Osteocyte (in vitro differentiated cells): ENCODE measurements at regions not wholly inside any gene's neighbourhood (a gene's known extent, or its start where the extent isn't known, plus 50 kb on each side); places are given as distances from the start of the nearest gene placed in this dataset.

Source experiments
- DNase-seq: peaks from one replicate; pipeline ENCODE4 v3.0.0; 2021; ENCODE audit warnings: mixed read lengths; ENCODE audit not compliant: unreplicated experiment; ENCODE audit errors: extremely low spot score
- H3K27ac Mint-ChIP-seq: one replicate; pipeline ENCODE4 v1.8.0; 2021; ENCODE audit warnings: mild to moderate bottlenecking, mixed read lengths; ENCODE audit not compliant: unreplicated experiment
- H3K27me3 Mint-ChIP-seq: one replicate; pipeline ENCODE4 v1.8.0; 2021; ENCODE audit warnings: mixed read lengths; ENCODE audit not compliant: unreplicated experiment
- H3K36me3 Mint-ChIP-seq: one replicate; pipeline ENCODE4 v1.8.0; 2021; ENCODE audit warnings: mixed read lengths; ENCODE audit not compliant: unreplicated experiment
- H3K4me1 Mint-ChIP-seq: one replicate; pipeline ENCODE4 v1.8.0; 2021; ENCODE audit warnings: mixed read lengths; ENCODE audit not compliant: unreplicated experiment
- H3K4me3 Mint-ChIP-seq: one replicate; pipeline ENCODE4 v1.8.0; 2021; ENCODE audit warnings: mild to moderate bottlenecking, moderate library complexity, mixed read lengths; ENCODE audit not compliant: unreplicated experiment
- H3K9me3 Mint-ChIP-seq: one replicate; pipeline ENCODE4 v1.8.0; 2021; ENCODE audit warnings: mixed read lengths; ENCODE audit not compliant: unreplicated experiment
- TF ChIP-seq, protein P1 (sequence below): fragments of 200-600 bp; sonication (generic); IDR thresholded peaks from 2 replicates; pipeline ENCODE4 v1.5.0; 2021; ENCODE audit warnings: antibody characterized with exemption, mild to moderate bottlenecking, moderate library complexity

DNA sequence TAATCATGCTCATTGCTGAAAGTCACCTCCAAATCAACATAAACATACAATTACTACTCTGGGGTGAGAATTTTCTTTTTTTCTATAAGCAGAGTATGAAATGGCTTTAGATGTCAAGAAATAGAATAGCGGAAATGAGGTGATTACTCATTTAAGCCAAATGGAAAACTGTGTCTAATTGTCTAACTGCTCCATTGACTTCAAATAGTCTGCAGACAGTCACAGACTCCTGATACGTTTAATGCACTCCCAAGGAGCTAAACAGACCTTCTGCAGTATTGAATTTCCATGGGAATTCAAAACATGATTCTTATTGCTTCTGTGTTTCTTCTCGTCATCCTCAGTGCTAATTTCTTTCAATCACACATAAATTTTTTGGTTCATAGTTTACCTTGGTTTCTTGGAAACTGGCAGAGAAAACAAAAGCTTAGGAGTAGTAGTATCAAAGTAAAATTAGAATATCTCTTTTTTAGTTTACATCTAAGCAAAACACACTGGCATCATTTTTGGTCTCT, 865.2 kb upstream of the SLC10A2 start:
- TF ChIP-seq, protein P1, sequence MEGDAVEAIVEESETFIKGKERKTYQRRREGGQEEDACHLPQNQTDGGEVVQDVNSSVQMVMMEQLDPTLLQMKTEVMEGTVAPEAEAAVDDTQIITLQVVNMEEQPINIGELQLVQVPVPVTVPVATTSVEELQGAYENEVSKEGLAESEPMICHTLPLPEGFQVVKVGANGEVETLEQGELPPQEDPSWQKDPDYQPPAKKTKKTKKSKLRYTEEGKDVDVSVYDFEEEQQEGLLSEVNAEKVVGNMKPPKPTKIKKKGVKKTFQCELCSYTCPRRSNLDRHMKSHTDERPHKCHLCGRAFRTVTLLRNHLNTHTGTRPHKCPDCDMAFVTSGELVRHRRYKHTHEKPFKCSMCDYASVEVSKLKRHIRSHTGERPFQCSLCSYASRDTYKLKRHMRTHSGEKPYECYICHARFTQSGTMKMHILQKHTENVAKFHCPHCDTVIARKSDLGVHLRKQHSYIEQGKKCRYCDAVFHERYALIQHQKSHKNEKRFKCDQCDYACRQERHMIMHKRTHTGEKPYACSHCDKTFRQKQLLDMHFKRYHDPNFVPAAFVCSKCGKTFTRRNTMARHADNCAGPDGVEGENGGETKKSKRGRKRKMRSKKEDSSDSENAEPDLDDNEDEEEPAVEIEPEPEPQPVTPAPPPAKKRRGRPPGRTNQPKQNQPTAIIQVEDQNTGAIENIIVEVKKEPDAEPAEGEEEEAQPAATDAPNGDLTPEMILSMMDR, result no peak
- Mint-ChIP-seq H3K4me3 (no peak overlapping the region), H3K27me3 (no peaks in the 10 kb centered on the region), H3K9me3 (peaks cover 16% of the 10 kb centered on the region), H3K27ac (no peak overlapping the region), H3K36me3 (peaks cover 2% of the 10 kb centered on the region), H3K4me1 (no peaks in the 10 kb centered on the region)
- DNase-seq, result no peak

DNA sequence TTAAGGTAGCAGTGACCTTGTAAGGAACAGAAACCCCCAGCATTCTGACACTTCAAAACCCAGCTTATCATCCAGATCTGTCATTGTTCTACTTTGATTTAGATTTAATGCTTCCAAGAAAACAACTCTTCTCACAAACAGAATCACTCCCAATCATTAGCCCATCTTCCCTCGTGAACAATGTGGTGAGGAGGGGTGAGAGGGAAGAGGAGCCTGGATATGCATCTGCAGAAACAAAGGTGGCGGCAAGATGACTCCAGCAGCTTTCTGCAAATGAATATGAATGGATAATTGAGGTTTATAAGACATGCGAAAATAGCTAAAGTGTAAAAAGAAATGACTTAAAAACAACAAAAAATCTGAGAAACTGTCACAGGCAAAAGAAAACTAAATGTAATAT, 859.9 kb upstream of the SLC10A2 start:
- Mint-ChIP-seq H3K36me3 (no peaks in the 10 kb centered on the region), H3K27ac (no peak overlapping the region), H3K27me3 (no peaks in the 10 kb centered on the region), H3K4me1 (peaks cover 2% of the 10 kb centered on the region), H3K4me3 (no peak overlapping the region), H3K9me3 (peaks cover 3% of the 10 kb centered on the region)
- TF ChIP-seq, protein P1, result no peak
- no peak for DNase-seq

DNA sequence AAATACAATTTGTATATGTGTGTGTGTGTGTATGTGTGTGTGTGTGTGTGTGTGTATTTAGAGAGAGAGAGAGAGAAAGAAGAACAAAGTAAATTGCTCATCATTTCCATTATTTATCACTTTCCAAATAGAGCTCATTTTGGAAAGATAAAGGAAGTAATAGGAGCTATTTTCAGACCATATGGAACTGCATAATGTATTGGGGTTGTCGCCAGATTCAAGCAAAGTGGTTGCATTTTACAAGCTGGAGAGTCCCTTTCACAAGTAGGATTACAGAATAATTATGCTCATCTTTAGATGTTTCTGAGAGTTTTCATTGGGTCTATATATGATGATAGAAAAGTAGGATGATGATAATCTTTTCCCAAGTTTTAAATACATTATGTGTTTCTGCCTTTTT, 842.7 kb upstream of the SLC10A2 start:
- H3K27me3 Mint-ChIP-seq, result no peaks in the 10 kb centered on the region
- no peak overlapping the region for H3K4me3 Mint-ChIP-seq
- H3K36me3 Mint-ChIP-seq, result no peaks in the 10 kb centered on the region
- TF ChIP-seq, protein P1, result no peak
- H3K4me1 Mint-ChIP-seq, result no peaks in the 10 kb centered on the region
- H3K27ac Mint-ChIP-seq, result no peak overlapping the region
- no peak for DNase-seq
- no peaks in the 10 kb centered on the region for H3K9me3 Mint-ChIP-seq

DNA sequence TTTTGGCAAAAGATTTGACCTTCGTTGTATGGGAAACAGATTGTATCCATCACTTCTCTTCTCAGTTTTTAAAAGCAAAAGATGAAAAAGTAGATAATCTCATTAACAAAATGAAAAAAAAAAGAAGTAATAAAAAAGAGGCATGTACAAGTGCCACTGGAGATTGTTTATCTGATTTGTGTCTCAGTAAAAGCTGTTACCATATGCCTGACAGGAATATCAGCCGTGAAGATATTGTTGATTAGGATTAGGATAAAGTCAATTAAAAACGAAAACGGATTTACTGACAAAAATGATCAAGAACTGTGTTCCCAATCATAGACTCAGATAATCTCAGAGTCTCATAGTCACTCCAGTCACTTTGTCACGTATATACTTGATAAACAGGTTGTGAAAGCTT, 842.1 kb upstream of the SLC10A2 start:
- Mint-ChIP-seq H3K27ac (no peak overlapping the region), H3K4me1 (no peaks in the 10 kb centered on the region), H3K9me3 (no peaks in the 10 kb centered on the region), H3K27me3 (no peaks in the 10 kb centered on the region), H3K4me3 (no peak overlapping the region), H3K36me3 (no peaks in the 10 kb centered on the region)
- DNase-seq, result no peak
- TF ChIP-seq, protein P1, result no peak

DNA sequence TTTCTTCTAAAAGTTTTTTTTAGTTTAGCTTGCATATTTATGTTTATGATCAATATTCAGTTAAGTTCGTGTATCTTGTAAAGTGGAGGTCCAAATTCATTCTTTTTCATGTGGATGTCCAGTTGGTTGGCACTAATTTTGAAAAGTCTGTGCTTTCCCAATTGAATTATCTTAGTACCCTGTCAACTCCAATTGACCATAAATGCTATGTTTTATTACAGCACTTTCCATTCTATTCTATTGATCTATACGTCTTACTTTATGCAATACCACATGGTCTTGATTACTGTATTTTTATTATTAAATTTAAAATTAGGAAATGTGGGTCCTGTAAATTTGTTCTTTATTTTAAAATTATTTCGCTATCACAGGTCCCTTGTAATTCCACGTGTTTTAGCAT, 837.6 kb upstream of the SLC10A2 start:
- TF ChIP-seq, protein P1, result no peak
- H3K4me3 Mint-ChIP-seq, result no peak overlapping the region
- DNase-seq, result no peak
- H3K36me3 Mint-ChIP-seq, result no peaks in the 10 kb centered on the region
- H3K27ac Mint-ChIP-seq, result no peak overlapping the region
- H3K4me1 Mint-ChIP-seq, result no peaks in the 10 kb centered on the region
- H3K9me3 Mint-ChIP-seq, result peaks cover 6% of the 10 kb centered on the region
- no peaks in the 10 kb centered on the region for H3K27me3 Mint-ChIP-seq
